HEK293 (cell line): ENCODE measurements at regions not wholly inside any gene's neighbourhood (a gene's known extent, or its start where the extent isn't known, plus 50 kb on each side); places are given as distances from the start of the nearest gene placed in this dataset.

Experiments used
- OVOL3 ChIP-seq: fragments of 450-650 bp; formaldehyde crosslinking; IDR thresholded peaks from 2 replicates; pipeline ENCODE4 v1.5.1; 2016; ENCODE audit warnings: missing biosample characterization, missing genetic modification characterization
- ZFHX2 ChIP-seq: fragments of 450-650 bp; formaldehyde crosslinking; conservative IDR thresholded peaks from 2 replicates; pipeline ENCODE4 v1.5.1; 2016; ENCODE audit warnings: missing biosample characterization, missing genetic modification characterization
- ZNF302 ChIP-seq: fragments of 450-650 bp; formaldehyde crosslinking; IDR thresholded peaks from 2 replicates; pipeline ENCODE4 v1.5.1; 2016; ENCODE audit warnings: missing biosample characterization, missing genetic modification characterization, low read depth
- ZNF311 ChIP-seq: fragments of 450-650 bp; formaldehyde crosslinking; IDR thresholded peaks from 2 replicates; pipeline ENCODE4 v1.5.1; 2017; ENCODE audit warnings: missing biosample characterization, missing genetic modification characterization, borderline replicate concordance
- ZNF548 ChIP-seq: fragments of 450-650 bp; formaldehyde crosslinking; IDR thresholded peaks from 2 replicates; pipeline ENCODE4 v1.5.1; 2016; ENCODE audit warnings: missing biosample characterization, missing genetic modification characterization
- ZNF776 ChIP-seq: fragments of 450-650 bp; formaldehyde crosslinking; IDR thresholded peaks from 2 replicates; pipeline ENCODE4 v1.5.0; 2017; ENCODE audit warnings: missing biosample characterization, missing genetic modification characterization, borderline replicate concordance
- TF ChIP-seq, protein P1 (sequence below): fragments of 450-650 bp; formaldehyde crosslinking; IDR thresholded peaks from 2 replicates; pipeline ENCODE4 v1.5.1; 2016; ENCODE audit warnings: missing biosample characterization, missing genetic modification characterization
- TF ChIP-seq, protein P2 (sequence below): fragments of 450-650 bp; formaldehyde crosslinking; IDR thresholded peaks from 2 replicates; pipeline ENCODE4 v1.5.1; 2016; ENCODE audit warnings: missing biosample characterization, missing genetic modification characterization, borderline replicate concordance
- TF ChIP-seq, protein P3 (sequence below): fragments of 450-650 bp; formaldehyde crosslinking; optimal IDR thresholded peaks from 2 replicates; pipeline ENCODE3; 2016; ENCODE audit warnings: missing biosample characterization, mild to moderate bottlenecking, missing genetic modification characterization

DNA sequence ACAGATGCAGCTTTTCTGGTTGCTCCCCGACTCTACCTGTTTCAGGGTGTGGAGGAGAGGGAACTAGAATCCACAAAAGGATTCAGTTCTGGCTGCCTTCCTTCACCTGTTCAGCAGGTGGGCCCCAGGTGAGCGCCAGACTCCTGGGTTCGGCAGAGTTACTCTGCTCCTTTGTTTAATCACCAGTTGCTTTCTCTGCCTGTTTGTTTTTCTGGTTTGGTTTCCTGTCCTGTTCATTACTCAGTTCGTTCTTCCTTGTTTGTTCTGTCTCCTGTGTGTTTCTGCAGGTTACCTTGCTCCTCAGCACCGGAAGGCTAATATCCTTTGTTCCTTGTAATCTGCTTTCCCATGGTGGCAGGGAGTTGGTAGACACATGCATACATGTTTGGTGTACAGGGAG is 508.5 kb upstream of the ATP11B start:
- TF ChIP-seq, protein P1, sequence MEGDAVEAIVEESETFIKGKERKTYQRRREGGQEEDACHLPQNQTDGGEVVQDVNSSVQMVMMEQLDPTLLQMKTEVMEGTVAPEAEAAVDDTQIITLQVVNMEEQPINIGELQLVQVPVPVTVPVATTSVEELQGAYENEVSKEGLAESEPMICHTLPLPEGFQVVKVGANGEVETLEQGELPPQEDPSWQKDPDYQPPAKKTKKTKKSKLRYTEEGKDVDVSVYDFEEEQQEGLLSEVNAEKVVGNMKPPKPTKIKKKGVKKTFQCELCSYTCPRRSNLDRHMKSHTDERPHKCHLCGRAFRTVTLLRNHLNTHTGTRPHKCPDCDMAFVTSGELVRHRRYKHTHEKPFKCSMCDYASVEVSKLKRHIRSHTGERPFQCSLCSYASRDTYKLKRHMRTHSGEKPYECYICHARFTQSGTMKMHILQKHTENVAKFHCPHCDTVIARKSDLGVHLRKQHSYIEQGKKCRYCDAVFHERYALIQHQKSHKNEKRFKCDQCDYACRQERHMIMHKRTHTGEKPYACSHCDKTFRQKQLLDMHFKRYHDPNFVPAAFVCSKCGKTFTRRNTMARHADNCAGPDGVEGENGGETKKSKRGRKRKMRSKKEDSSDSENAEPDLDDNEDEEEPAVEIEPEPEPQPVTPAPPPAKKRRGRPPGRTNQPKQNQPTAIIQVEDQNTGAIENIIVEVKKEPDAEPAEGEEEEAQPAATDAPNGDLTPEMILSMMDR (tag by site-specific recombination), result no peak
- TF ChIP-seq, protein P2, sequence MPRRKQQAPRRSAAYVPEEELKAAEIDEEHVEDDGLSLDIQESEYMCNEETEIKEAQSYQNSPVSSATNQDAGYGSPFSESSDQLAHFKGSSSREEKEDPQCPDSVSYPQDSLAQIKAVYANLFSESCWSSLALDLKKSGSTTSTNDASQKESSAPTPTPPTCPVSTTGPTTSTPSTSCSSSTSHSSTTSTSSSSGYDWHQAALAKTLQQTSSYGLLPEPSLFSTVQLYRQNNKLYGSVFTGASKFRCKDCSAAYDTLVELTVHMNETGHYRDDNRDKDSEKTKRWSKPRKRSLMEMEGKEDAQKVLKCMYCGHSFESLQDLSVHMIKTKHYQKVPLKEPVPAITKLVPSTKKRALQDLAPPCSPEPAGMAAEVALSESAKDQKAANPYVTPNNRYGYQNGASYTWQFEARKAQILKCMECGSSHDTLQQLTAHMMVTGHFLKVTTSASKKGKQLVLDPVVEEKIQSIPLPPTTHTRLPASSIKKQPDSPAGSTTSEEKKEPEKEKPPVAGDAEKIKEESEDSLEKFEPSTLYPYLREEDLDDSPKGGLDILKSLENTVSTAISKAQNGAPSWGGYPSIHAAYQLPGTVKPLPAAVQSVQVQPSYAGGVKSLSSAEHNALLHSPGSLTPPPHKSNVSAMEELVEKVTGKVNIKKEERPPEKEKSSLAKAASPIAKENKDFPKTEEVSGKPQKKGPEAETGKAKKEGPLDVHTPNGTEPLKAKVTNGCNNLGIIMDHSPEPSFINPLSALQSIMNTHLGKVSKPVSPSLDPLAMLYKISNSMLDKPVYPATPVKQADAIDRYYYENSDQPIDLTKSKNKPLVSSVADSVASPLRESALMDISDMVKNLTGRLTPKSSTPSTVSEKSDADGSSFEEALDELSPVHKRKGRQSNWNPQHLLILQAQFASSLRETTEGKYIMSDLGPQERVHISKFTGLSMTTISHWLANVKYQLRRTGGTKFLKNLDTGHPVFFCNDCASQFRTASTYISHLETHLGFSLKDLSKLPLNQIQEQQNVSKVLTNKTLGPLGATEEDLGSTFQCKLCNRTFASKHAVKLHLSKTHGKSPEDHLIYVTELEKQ (tag by site-specific recombination), result no peak
- TF ChIP-seq ZNF311 (tag by site-specific recombination) (no peak), ZNF776 (no peak), OVOL3 (no peak), ZNF302 (tag by site-specific recombination) (no peak), ZNF548 (tag by site-specific recombination) (no peak), ZFHX2 (tag by site-specific recombination) (no peak)
- TF ChIP-seq, protein P3, sequence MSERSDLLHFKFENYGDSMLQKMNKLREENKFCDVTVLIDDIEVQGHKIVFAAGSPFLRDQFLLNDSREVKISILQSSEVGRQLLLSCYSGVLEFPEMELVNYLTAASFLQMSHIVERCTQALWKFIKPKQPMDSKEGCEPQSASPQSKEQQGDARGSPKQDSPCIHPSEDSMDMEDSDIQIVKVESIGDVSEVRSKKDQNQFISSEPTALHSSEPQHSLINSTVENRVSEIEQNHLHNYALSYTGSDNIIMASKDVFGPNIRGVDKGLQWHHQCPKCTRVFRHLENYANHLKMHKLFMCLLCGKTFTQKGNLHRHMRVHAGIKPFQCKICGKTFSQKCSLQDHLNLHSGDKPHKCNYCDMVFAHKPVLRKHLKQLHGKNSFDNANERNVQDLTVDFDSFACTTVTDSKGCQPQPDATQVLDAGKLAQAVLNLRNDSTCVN (tag by site-specific recombination), result no peak
